RWPE2 (cell line): ENCODE measurements at regions not wholly inside any gene's neighbourhood (a gene's known extent, or its start where the extent isn't known, plus 50 kb on each side); places are given as distances from the start of the nearest gene placed in this dataset.

Experiments
- ATAC-seq: fragments of 200-7000 bp; cut with Tn5 transposase; 3 replicates; pipeline ENCODE4 v1.9.1; 2021; ENCODE audit warnings: low read depth
- DNase-seq: peaks from one replicate; pipeline ENCODE4 v3.0.0-alpha.2; 2020; ENCODE audit warnings: low spot score
- H3K27ac ChIP-seq: fragments of 450-650 bp; 2 replicates; pipeline ENCODE4 v1.5.1; 2017; ENCODE audit warnings: mild to moderate bottlenecking; ENCODE audit not compliant: poor library complexity, severe bottlenecking
- H3K27me3 ChIP-seq: fragments of 250-450 bp; sonication (Bioruptor Pico); 2 replicates; pipeline ENCODE4 v1.5.1; 2021; ENCODE audit warnings: mild to moderate bottlenecking, moderate library complexity; ENCODE audit not compliant: insufficient read depth, poor library complexity, severe bottlenecking
- H3K36me3 ChIP-seq: fragments of 250-450 bp; sonication (Bioruptor Pico); 2 replicates; pipeline ENCODE4 v1.5.1; 2020; ENCODE audit warnings: low read depth, mild to moderate bottlenecking, moderate library complexity
- H3K4me1 ChIP-seq: fragments of 250-450 bp; sonication (Bioruptor Pico); 2 replicates; pipeline ENCODE4 v1.5.1; 2021; ENCODE audit warnings: mild to moderate bottlenecking, moderate library complexity; ENCODE audit not compliant: insufficient read depth, poor library complexity, severe bottlenecking
- H3K4me3 ChIP-seq: fragments of 250-450 bp; sonication (Bioruptor Pico); 2 replicates; pipeline ENCODE4 v1.5.1; 2021; ENCODE audit warnings: mild to moderate bottlenecking, moderate library complexity; ENCODE audit not compliant: severe bottlenecking
- H3K9me3 ChIP-seq: fragments of 250-450 bp; sonication (Bioruptor Pico); 2 replicates; pipeline ENCODE4 v1.5.1; 2021; ENCODE audit warnings: mild to moderate bottlenecking, moderate library complexity; ENCODE audit not compliant: severe bottlenecking
- TF ChIP-seq, protein P1 (sequence below): fragments of 450-650 bp; IDR thresholded peaks from one replicate; pipeline ENCODE4 v1.5.1; 2017; ENCODE audit warnings: mild to moderate bottlenecking, moderate library complexity; ENCODE audit not compliant: poor library complexity, severe bottlenecking

DNA sequence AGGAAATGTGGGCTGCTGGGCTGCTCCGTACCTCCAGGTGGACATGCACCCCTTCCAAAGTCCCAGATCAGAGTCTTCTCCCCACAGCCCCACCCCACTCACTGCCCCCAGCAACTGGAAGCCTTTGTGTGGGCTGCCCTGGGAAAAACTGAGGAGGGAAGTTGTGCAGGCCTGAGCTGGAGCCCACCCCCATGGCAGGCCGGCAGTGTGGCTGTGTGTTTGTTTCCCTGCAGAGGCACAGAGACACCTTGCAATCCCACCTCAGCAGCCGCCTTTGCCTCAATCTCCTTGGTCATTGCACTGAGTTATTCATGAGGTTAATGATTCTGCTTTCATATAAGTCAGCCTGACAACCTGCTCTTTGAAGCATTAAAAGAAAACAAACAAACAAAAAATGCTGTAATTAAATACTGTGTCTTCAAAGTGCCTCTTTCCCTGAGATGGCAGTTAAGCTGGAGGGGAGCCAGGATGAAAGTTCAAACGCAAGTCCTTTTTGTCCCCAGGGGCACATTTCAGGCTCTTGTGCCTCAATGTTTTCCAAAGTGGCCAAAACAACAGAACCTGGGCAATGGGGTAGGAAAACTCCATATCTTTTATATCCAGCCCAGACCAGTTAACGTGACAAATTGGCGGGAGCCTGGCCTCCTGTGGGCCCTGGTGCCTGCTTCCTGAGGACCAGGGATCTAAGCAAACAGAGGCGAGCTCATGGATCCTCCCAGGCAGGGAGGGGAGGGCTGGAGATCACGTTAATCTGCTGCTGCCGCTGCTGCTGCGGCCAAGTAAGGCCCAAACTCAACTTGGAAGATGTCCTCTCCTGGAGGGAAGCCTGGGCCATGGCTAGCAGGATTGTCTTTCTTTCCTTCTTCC lies 51.9 kb upstream of the TSPAN11 start:
- DNase-seq = no peak
- H3K27ac ChIP-seq = no peak overlapping the region

DNA sequence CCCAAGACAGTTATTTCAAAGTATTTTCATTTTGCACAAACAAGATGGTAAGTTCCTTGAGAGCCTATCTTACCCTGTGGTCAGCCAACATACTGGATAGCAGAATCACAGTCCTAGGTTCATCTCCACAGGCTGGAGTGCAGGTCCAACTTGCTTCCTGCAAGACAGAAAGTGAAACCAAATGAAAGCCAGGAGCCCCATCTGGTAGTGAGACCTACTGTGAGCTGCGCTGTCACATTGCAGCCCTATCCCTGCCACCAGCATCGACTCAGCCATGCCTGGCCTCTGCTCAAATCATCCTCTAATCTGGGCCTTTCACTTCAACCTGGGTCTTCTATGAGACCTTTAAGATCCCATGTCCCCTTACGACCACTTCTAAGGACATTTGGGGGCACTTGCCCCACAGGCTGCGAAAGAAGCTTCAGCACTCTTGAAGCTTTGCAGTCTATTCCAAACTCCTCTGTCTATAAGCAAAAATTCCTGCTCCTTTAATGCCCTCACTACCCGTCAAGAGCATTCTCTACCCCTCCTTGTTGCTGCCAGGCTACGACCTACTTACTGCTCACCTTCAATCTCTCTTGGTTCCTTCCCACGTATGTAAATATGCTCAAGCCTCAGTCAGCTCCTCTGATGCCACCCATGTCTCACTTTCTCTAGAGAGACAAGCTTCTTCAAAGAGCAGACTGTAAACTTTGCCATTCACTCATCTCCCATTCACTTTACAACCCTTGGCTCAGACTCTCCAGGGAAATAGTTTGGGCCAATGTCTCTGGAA lies 55.9 kb upstream of the TSPAN11 start:
- Histone ChIP-seq H3K36me3 (no peaks in the 10 kb centered on the region), H3K27me3 (no peaks in the 10 kb centered on the region), H3K9me3 (no peaks in the 10 kb centered on the region), H3K27ac (no peak overlapping the region), H3K4me1 (no peaks in the 10 kb centered on the region), H3K4me3 (no peak overlapping the region)
- no peak for ATAC-seq
- DNase-seq = no peak
- TF ChIP-seq, protein P1, sequence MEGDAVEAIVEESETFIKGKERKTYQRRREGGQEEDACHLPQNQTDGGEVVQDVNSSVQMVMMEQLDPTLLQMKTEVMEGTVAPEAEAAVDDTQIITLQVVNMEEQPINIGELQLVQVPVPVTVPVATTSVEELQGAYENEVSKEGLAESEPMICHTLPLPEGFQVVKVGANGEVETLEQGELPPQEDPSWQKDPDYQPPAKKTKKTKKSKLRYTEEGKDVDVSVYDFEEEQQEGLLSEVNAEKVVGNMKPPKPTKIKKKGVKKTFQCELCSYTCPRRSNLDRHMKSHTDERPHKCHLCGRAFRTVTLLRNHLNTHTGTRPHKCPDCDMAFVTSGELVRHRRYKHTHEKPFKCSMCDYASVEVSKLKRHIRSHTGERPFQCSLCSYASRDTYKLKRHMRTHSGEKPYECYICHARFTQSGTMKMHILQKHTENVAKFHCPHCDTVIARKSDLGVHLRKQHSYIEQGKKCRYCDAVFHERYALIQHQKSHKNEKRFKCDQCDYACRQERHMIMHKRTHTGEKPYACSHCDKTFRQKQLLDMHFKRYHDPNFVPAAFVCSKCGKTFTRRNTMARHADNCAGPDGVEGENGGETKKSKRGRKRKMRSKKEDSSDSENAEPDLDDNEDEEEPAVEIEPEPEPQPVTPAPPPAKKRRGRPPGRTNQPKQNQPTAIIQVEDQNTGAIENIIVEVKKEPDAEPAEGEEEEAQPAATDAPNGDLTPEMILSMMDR = no peak

More for the DNA sequence above, 51.9 kb upstream of the TSPAN11 start:
- H3K4me1 ChIP-seq = no peaks in the 10 kb centered on the region
- TF ChIP-seq, protein P1 = no peak
- H3K27me3 ChIP-seq = no peaks in the 10 kb centered on the region
- no peak for ATAC-seq
- no peaks in the 10 kb centered on the region for H3K9me3 ChIP-seq
- H3K4me3 ChIP-seq = no peak overlapping the region
- H3K36me3 ChIP-seq = no peaks in the 10 kb centered on the region

DNA sequence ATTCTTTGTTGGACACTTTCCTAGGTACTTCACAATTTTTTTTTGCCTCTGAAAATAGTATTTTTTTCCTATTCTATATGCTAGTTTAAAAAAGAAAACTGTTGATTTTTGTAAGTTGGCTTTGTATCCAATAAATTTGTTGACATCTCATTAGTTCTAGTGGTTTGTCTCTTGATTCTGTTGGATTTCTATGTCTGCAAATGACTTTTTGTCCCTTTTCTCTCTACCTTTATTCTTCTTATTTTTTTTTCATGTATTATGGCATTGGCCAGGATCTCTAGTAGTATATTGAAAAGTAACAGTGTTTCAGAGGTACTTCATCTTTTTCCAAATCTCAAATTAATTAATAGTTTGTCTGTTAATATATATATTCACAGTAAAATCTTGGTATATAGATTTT lies 59.1 kb upstream of the TSPAN11 start:
- DNase-seq = no peak
- Histone ChIP-seq H3K4me3 (no peak overlapping the region), H3K9me3 (no peaks in the 10 kb centered on the region), H3K27me3 (no peaks in the 10 kb centered on the region), H3K4me1 (no peaks in the 10 kb centered on the region), H3K27ac (no peak overlapping the region), H3K36me3 (no peaks in the 10 kb centered on the region)
- TF ChIP-seq, protein P1 = no peak
- ATAC-seq = no peak

DNA sequence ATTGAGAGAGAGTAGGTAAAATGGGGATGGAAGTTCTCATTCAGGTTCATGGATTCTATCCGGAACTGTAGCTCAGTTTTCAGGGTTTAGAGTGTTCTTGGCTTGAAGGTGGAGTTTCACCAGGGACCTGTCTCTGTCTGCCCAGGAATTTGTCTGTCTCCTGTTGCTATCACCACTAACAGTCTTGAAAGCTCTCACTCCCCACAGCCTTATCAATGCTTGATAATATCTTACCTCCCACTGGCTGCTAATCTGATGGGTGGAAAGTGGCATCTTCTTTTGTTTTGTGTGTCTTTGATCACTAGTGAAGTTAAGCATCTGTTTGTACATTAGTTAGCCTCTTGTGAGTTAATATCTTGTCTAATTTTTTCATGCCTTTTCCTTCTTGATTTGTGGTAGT lies 60.3 kb upstream of the TSPAN11 start:
- TF ChIP-seq, protein P1 = no peak
- no peak for ATAC-seq

More for the DNA sequence above, 60.3 kb upstream of the TSPAN11 start:
- Histone ChIP-seq H3K9me3 (no peaks in the 10 kb centered on the region), H3K4me3 (no peak overlapping the region), H3K27me3 (no peaks in the 10 kb centered on the region), H3K4me1 (no peaks in the 10 kb centered on the region), H3K36me3 (no peaks in the 10 kb centered on the region), H3K27ac (no peak overlapping the region)
- DNase-seq = no peak
